ENCODE measurements at regions not wholly inside any gene's neighbourhood (a gene's known extent, or its start where the extent isn't known, plus 50 kb on each side); places are given as distances from the start of the nearest gene placed in this dataset.
"Not testable (repeated sequence)": the region's sequence is repeated elsewhere in the genome, so short reads cannot be mapped to it uniquely, and the experiment has no call there.

DNA sequence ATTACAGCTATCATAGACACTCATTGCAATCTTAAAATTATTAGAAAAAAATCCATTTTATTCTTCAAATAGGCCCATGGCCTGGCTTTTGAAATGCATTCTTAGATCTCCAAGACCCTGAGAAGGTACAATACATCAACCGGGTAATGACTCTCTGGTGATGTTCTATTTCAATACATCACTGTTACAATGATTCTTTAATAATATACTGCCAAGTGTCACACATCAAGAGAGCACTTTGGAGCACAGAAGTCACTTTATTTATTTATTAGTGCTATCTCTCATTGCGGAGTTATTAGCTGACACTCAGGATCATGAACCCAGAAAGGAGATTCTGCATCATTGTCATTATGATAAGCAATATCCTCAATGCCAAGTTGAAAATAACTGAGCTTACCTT, 748.5 kb upstream of the MBL2 start:
- DNase-seq = no peak

DNA sequence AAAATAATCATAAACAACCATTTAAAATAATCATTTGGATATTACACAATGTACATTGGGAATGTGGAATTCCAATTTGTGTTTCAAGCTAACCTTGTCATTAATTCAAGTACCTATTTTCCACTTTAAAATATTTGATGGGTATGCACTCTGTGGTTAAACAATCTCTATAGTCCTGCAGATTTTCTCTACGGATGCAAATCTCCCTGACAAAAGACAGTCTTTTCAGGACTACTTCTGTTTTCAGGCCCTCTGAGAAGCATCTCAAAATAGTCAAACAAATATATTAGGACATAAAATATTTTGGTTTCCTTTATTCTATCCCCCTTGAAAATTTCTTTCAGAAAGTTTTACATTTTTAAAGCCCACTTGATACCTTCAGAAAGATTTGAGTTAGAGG, 735.6 kb upstream of the MBL2 start:
- no peak for DNase-seq

DNA sequence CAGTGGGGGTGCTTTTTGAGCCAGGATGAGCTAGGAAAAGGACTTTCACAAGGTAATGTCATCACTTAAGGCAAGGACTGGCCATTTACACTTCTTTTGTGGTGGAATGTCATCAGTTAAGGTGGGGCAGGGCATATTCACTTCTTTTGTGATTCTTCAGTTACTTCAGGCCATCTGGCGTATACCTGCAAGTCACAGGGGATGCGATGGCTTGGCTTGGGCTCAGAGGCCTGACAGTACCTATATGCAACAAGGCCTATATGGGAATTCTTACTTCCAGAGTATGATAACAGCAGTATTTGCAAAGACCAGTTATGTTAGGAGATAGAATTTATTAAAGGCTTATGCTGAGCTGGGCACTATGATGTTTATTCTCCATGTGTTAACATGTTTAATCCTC, 731.9 kb upstream of the MBL2 start:
- not testable (repeated sequence) for DNase-seq

DNA sequence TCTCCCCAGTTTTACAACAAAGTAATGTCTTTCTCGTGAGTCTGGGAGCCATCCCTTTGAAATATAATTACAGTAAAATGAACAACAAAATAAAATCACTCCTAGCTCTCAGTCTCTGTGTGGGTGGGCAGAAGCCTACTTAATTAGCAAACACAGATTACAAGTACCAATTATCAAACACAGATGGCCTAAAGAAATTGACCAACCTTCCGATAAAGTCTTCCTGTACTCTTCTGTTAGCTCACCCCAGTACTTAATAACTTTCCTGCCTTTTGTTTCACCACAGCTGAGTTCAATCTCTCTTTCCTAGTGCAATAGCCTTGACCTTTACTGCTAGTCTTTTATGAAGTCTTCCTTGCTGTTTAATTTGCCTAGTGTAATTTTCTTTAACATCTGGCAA, 719.2 kb upstream of the MBL2 start:
- no peak for DNase-seq

DNA sequence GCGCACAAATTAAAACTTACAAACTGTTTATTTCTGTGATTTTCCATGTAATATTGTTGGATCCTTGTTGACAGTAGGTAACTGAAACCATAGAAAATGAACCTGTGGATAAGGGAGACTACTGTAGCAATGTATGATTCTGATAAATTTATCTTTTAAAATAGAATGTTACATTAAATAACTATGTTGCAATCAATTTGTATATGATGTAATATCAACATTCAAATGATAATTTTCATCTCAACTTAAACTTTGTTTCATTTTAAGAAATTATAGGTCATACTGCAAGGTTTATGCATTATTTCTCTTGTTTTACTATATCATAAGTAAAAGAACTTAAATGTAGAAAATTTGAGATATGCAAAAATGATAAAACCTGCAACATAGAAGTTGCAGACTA, 718.0 kb upstream of the MBL2 start:
- no peak for DNase-seq

DNA sequence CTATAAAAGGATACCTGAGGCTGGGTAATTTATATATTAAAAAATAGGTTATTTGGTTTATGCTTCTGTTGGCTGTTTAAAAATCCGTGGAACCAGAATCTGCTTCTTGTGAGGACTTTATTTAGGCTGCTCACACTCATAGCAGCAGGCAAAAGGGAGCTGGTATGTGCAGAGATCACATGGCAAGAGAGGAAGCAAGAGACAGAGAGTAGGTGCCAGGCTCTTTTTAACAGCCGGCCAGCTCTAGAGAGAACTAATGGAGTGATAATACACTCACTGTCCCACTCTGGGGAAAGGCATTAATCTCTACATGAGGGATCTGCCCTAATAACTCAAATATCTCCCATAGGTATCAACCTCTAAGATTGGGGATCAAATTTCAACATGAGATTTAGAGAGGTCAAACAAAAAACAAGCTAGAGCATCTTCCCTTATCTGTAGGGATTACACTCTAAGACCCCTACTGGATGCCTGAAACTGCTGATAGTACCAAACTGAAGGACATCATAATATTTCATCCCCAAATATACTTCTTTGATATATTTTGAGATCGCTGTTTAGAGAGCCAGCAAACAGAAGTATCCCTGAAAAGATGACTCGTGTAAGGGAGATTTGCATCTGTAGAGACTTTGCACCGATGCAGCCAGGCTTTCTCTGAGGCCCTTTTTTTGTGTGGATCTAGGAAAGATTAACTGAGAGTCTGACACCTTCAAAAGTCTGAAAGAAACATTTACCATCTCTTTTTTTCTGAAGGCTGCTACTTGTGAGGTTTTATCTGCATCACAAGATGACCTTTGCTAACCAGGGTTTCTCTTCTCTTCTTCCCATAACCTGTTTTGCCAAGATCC, 717.0 kb upstream of the MBL2 start:
- no peak for DNase-seq

DNA sequence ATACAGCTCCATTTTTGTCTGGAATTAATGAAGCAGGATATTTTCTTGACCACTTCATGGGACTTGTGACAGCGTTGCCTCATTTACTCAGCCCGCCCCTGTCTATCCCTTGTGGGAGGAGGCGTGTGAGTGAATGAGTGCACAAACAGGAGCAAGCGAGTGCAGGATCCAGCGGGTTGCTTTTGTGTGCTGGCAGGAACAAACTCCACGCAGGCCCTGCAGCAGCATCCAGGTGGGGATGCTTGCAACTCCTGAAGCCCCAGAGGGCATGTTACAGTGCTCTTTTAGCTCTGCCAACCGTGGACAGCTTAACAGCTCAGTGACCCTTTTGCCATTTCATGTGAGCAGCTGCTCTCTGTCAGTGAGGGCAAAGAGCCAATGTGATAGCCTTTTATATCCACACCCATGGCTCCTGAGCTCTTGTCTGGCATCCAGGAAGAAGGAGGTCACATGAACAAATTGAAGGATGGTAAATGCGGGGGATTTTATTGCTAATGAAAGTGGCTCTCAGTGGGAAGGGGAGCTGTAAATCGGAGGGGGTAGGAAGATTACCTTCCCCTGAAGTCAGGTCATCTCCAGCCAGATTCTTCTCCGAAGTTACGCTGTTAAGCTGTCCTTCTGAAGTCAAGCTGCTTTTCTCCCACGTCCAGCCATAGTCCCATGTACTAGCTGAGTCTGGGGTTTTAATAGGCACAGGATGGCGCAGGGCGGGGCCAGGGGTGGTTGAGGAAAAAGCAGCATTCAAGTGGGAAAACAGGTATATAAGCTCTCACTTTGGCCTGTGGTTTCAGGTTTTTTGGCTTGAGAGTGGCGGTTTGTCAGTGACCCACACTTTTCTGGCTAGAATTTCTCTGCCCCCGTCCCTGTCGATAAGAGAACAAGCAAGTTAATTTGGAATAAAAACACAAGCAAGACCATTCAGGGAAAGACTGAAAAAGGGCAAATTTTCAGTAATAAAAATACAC, 714.7 kb upstream of the MBL2 start:
- DNase-seq = no peak

DNA sequence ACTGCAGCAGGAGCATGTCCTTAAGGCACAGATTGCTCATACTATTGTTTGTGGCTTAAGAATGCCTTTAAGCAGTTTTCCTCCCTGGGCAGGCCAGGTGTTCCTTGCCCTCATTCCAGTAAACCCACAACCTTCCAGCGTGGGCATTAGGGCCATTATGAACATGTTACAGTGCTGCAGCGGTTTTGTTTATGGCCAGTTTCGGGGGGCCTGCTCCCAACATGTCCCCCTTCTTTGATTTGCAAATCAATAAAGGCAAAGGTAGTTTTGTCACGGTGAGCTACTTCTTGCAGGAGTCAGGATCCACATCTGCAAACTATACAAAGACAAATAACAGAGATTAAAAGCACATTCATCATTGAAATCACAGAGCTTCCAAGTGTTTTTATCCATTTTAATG, 712.8 kb upstream of the MBL2 start:
- DNase-seq = not testable (repeated sequence)

DNA sequence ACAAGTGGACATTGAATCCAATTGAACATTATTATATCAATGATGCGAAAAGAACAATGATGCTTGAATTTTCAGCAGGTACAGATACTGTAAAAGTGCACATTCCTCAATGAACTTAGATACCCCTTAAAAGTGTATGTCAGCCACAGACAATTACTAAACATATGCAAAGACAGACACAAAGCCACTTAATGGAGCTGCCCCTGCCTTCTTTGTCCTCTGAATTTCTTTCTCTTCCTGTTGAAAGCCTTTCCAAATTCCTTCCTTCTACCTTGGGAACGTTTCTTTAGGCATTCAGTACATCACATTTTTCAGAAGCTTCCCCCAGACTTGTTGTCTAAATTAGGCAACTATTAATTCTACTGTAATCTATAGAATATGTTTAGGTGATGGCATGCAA, 706.8 kb upstream of the MBL2 start:
- DNase-seq = no peak

DNA sequence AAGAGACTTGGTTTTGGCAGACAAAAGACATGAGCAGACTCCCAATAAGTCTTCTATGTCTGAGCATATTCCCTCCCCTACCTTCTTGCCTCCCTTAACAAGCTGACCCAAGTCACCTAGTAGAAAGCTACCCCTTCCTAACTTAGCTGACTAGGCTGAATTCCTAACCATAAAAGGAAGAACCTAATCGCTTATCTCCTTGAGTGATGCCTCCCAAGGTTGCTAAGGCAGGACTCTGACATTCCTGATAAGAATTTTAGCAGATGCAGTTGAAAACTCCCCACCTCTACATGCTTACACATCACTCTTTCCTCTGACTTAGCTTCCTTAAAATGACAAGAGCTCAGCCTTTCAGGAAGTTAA, 704.7 kb upstream of the MBL2 start:
- DNase-seq = no peak

DNA sequence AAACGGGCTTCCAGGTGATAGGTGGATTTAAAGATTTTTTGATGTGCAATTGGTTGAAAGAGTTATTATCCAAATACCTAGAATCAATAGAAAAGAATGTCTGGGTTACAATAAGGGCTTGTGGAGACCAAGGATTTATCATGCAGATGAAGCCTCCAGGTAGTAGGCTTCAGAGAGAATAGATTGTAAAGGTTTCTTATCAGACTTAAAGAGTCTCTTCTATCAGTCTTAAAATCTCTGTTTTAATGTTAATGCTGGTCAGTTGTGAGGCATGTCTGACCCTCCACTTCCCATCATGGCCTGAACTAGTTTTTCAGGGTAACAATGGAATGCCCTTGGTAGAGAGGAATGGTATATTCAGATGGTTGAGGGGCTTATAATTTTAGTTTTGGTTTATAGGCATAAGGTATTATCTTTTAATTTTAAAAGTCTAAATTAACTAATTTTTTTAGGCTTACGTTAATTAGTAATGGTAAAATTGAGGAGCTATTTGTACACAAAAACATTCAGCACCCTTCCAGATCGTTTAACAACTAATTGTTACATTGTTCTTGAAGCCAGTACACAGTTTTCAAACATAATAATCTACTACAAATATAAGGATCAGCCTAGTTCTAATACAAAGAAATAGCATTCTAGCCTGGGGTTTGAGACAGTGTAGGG, 704.2 kb upstream of the MBL2 start:
- no peak for DNase-seq

DNA sequence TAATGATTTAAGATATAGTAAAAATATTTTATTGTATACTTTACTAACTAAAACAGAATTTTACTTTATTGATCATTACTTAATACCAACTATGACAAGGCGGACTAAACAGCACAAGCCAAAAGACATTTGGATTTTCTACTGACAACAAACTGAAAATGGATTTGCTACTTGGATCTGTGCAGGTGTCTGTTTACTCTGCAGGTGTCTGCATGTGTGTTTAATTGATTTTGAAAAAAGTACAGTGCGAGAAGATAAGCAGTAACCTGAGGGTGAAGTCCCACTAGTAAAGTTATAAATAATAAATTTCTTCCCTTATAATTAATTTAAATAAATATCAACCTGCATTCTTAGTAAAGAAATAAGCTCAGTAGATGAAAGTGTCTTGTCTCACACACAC, 696.8 kb upstream of the MBL2 start:
- no peak for DNase-seq

DNA sequence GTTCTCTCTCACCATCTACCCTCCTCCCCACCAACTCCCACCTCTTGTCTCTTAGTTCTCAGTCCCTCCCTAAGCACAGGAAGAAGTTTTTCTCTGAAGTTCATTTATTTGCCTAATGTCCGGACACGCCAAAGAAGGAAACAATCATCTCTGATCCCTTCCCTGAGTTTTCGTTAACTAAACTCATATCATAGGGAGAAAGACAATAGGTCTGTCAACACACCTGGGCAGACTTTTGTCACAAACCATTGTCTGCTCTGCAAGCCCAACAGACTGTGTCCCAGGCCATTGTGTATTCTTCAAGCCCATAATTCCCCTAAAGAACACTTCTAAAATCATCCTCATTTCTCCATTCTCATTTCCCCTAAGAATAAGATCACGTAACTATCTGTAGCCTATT, 691.0 kb upstream of the MBL2 start:
- DNase-seq = no peak

DNA sequence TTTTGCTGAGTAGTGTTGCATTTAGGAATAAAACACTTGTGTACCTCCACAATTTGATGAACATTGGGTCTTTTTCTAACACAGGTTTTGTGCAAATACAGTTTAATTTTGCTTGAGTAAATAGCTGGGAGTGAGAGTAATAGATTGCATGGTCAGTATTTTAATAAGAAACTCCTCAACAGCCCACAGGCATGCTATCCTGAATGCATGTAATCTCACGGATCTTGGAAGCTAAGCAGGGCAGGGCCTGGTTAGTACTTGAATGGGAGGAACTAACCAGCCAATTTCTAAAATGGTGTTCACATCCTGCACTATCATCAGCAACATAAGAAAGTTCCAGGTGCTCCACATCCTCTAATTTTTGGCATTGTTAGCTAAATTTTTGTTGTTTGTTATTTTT, 685.4 kb upstream of the MBL2 start:
- no peak for DNase-seq

DNA sequence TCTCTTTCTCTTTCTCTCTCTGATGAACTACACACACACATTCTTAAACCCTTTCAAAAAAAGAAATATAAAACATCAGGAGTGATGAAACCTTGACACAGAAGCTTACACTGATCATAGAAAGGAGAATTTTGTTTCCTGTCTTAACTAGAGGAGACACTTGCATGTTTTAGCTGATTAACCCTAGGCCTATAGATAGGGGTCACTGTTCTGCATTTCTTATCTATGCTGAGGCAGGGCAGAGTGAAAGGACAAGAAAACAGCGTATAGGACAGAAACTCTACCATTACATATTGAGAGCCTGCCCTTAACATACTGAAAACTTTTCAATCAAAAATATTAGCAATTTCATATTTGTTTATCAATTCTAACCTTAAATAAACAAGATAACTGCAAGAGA, 680.6 kb upstream of the MBL2 start:
- DNase-seq = peak; percentile 2 to 3

DNA sequence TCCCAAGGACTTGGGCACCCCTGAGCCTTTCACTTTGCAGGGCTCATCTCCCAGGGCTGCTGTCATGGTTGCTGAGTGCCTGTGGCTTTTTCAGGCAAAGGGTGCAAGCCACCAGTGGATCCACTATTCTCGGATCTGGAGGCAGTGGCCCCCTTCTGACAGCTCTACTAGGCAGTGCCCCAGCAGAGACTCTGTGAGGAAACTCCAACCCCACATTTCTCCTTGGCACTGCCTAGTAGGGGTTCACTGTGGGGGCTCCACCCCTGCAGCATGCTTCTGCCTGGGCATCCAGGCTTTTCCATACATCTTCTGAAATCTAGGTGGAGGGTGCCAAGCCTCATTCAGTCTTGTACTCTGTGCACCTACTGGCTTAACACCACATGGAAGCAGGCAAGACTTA, 675.0 kb upstream of the MBL2 start:
- DNase-seq = no peak

DNA sequence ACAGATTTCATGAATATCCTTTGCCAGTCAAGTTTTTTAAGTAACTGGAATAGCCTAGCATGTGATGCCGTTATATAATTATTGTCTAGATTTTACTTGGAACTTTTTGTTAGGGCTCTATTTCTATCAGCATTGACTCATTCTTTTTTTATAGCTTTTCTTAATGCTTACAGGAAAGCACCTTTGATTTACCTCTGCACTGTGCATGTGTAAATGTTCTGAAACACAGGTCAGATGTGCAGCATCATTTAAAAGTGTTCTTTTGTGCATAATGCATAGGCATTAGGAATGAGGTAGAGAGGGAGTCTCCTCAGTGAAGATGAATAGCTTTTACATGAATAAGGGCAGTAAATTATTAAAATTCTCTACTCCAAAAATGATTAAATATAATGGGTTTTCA, 669.3 kb upstream of the MBL2 start:
- no peak for DNase-seq

DNA sequence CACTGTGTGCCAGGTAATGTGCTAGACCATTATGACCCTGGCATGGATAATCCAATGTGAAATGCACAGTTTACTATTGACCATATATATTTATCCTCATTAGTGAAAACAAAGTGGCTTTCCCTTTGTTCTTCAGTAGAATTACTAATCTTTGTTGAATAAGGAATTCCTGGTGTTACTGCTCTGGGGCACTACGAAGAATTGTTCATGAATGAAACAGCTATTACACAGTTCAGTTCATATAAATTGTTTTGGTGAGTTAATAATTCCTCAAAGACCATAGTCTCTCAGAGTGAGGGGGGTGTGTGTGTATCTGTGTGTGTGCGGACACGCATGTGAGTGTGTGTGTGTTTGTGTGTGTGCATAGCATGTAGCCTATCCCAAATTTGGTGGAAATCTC, 668.0 kb upstream of the MBL2 start:
- no peak for DNase-seq

DNA sequence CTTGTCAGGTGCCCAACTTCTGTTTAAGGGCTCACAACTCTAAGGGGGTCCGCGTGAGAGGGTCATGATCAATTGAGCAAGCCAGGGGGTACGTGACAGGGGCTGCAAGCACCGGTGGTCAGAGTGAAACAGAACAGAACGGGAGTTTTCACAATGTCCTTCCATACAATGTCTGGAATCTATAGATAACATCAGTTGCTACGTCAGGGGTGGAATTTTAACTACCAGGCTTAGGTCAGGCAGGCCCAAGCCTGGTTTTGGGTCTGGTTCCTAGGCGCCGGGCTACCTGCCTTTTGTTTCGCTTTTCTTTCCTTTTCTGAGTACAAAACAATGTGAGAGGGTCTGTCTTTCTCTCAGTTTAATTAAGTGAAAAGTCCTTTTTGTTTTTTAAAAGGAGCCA, 666.5 kb upstream of the MBL2 start:
- DNase-seq = not testable (repeated sequence)

DNA sequence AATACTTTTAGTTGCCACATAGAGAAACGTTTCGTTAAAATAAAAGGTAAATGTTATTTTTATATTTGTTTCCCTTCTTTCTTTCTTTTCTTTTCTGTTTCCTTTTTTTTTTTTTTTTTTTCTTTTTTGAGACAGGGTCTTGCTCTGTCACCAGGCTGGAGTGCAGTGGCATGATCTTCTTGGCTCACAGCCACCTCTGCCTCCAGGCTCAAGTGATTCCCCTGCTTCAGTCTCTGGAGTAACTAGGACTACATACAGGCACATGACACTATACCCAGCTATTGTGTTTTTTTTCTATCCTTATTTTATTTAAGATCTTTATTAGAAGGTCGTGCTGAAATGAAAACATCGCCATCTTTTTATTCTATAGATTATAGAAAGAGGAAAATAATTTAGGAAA, 661.8 kb upstream of the MBL2 start:
- no peak for DNase-seq

DNA sequence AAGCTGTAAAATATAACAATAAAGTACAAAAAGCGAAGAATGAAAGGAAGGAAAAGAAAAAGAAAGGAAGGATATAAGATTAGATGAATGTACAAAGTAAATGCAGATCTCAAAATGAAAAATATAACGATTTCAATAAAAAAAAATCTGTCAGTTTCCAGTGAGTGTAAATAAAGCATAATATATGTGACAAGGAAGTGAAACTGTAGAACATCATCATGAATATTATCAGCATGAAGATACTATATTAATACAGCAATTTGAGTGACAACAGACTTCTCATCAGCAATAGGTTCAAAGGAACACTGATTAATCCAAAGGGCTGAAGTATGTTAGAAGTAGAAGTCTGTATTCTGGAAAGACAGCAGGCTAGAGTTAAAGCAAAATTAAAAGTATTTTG, 659.5 kb upstream of the MBL2 start:
- DNase-seq = no peak

DNA sequence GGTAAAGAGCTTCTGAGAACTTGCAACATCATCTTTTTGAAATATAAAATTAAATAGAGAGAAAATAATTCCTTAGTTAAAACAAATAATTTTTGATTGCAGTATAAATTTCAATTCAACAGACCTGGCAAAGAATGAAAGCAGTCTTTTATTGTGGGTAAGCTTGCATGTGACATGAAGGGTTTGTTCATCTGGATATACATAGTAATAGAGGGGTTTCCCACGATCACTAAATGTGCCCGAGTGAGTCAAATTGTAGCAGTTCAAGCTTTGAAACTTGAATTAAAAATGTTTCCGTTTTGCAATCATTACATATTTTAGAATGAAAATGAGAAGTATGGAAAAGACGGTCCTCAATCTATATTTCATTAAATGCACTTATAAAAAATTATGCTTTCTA, 658.4 kb upstream of the MBL2 start:
- no peak for DNase-seq

DNA sequence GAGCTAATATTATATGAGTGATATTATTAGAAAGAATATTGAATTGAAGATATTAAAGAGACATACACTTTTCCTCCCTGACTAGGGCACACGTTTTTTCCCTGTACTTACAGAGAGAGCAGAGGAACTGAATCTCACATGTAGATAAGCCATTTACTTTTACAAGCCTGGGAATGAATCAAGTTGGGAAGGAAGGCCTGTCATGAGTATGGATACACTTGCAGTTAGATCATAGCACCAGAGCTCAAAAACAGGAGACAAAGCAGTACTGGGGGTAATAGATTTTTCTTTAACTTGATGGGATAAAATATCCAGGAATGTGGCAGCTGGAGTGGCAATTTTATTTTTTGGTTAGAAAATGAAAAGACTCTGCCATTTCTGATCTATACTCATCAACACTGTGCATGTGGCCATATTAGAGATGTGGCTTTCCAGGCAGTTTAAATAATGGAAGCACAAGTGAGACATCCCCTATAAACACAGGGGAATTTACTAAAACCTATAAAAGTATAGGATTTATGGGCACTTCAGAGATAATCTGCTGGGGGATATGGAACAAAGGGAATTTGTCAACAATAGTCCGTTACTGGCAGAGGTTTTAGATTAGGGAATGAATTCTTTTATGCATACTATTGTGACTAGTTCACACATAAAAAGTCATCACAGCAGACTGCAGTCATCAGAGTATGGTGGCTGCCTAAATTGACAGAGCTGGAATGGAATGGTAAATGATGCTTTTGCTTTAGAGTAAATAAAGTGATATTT, 657.7 kb upstream of the MBL2 start:
- DNase-seq = no peak

Measured in AML-193 (cell line).